ENCODE measurements at regions not wholly inside any gene's neighbourhood (a gene's known extent, or its start where the extent isn't known, plus 50 kb on each side); places are given as distances from the start of the nearest gene placed in this dataset.
"Not testable (repeated sequence)": the region's sequence is repeated elsewhere in the genome, so short reads cannot be mapped to it uniquely, and the experiment has no call there.

DNA sequence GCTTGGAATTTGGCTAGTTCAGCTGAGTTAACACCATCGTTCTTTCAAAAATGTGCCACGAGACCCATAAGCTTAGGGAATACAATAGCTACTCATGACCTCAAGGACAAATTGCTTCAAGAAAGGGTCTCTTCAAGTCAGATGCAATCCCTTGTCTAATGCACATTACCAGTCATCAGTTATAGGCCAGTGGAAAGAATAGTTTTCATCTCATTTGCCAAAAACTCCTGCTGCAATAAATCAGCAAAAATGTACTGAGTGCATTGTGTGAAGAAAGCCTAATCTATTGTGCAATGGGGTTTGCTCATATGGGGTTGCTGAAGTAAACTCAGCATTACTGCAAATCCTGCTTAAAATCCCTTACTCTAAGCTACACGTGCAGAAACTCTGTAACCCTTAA, 208.3 kb upstream of the NBEA start:
- DNase-seq (ENCODE audit: extremely low read depth, insufficient read length), result no peak
- H3K4me3 ChIP-seq (replicated peaks; ENCODE audit: low read depth, low read length), result no peak overlapping the region
- no peak for TF ChIP-seq CTCF (IDR thresholded peaks at IDR 0.05; ENCODE audit: insufficient read depth, low read length, poor library complexity, severe bottlenecking)
- H3K36me3 ChIP-seq (ENCODE audit: control insufficient read depth, insufficient read depth, low read length), result no peaks in the 10 kb centered on the region
- no peaks in the 10 kb centered on the region for H3K27me3 ChIP-seq (replicated peaks; ENCODE audit: control insufficient read depth, insufficient read depth, low read length)

DNA sequence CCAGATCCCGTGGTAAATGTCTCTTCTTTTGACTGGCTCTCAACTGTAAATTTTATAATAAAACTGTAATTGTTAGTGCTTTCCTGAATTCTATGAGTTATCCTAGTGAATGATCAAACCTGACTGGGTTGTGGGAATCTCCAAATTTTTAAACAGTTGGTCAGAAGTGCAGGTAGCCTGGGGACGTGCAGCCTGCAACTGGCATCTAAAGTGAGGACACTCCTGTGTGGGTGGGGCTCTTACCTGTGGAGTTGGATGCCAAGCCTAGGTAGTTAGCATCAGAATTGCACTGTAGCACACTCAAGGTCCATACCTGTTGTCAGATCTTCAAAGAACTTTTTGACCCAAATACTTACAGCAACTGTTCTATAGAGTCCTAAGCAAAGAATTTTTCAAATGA, 207.1 kb upstream of the NBEA start:
- Histone ChIP-seq H3K4me3 (replicated peaks; ENCODE audit: low read depth, low read length) (no peak overlapping the region), H3K36me3 (ENCODE audit: control insufficient read depth, insufficient read depth, low read length) (no peaks in the 10 kb centered on the region), H3K27me3 (replicated peaks; ENCODE audit: control insufficient read depth, insufficient read depth, low read length) (no peaks in the 10 kb centered on the region)
- no peak for DNase-seq (ENCODE audit: extremely low read depth, insufficient read length)
- no peak for TF ChIP-seq CTCF (IDR thresholded peaks at IDR 0.05; ENCODE audit: insufficient read depth, low read length, poor library complexity, severe bottlenecking)

DNA sequence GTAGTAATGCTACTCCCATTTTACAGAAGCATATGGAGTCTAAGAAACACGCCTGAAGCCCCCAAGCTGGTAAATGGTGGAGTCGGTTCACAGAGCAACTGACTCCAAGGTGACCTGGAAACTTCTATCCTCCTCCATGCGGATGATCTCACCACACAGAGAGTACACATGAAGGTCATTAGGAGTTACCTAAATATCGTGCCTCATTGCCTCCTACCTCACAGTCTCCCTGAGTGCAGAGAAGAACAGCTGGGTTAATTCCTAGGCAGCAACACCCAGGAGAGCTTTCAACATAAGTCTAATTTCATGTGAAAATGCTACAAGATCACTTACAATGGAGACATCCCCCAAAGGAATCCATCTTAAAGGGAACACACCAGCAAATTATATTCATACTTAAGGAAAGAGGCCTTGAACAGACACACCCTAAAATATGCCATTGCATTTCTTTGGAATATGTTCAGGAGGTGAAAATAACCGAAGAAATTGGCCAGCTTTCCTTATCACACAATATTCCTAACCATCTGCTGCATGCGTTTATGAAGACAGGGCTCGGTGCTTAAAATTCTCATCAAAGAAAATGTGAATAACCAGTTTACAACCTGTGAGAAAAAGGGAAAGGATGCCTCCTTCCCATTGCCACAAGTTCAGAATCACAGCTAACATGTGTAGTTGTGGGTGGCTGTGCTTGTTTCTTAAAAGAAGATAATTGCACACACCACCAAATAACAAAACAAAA, 203.6 kb upstream of the NBEA start:
- no peak for TF ChIP-seq CTCF (IDR thresholded peaks at IDR 0.05; ENCODE audit: insufficient read depth, low read length, poor library complexity, severe bottlenecking)
- Histone ChIP-seq H3K4me3 (replicated peaks; ENCODE audit: low read depth, low read length) (no peak overlapping the region), H3K36me3 (ENCODE audit: control insufficient read depth, insufficient read depth, low read length) (no peaks in the 10 kb centered on the region), H3K27me3 (replicated peaks; ENCODE audit: control insufficient read depth, insufficient read depth, low read length) (no peaks in the 10 kb centered on the region)
- DNase-seq (ENCODE audit: extremely low read depth, insufficient read length), result no peak

- H3K27me3 ChIP-seq (replicated peaks; ENCODE audit: control insufficient read depth, insufficient read depth, low read length); DNase-seq (ENCODE audit: extremely low read depth, insufficient read length); H3K36me3 ChIP-seq (ENCODE audit: control insufficient read depth, insufficient read depth, low read length); H3K4me3 ChIP-seq (replicated peaks; ENCODE audit: low read depth, low read length): not testable (repeated sequence)
Observed at GRCh38 chr13:34747056-34747455, 195.0 kb upstream of the NBEA start.

DNA sequence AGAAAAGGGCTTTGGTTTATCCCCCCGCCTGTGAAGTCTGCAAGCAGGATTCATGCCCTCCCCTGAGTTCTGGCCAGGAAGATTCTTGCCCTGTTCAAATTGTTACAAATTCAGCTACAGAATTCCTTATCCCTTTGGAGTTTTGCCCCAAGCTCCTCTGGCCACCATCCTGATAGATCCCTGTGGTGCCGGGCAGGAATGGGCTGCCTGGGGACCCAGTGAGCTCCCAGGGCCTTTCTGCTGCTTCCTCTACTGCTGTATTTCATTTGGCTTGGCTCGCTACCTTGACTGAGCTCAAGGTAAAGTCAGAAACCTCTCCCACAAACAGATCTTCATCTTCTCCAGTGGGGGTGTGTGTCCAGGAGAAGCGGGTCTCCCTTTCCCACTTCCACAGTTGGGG, 194.6 kb upstream of the NBEA start:
- no peaks in the 10 kb centered on the region for H3K27me3 ChIP-seq (replicated peaks; ENCODE audit: control insufficient read depth, insufficient read depth, low read length)
- no peaks in the 10 kb centered on the region for H3K36me3 ChIP-seq (ENCODE audit: control insufficient read depth, insufficient read depth, low read length)
- no peak for TF ChIP-seq CTCF (IDR thresholded peaks at IDR 0.05; ENCODE audit: insufficient read depth, low read length, poor library complexity, severe bottlenecking)
- no peak overlapping the region for H3K4me3 ChIP-seq (replicated peaks; ENCODE audit: low read depth, low read length)
- no peak for DNase-seq (ENCODE audit: extremely low read depth, insufficient read length)

DNA sequence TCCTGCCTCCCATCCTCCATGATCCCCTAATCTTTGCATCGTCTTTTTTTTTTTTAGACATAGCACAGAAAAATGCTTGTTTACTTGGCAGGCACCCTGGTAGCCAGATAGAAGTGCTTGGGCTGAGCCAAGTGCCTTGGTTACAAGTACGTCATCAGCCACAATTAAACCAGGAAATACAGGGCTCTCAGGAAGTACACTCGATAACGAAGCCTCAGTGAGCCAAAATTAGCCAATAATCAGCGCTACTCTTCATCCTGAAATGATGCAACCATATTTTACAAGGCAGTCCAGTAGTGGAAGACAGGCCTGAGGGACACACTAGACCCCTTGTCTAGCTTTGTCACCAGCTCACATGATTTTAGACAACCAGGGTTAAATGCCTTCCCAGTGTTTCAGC, 194.0 kb upstream of the NBEA start:
- H3K4me3 ChIP-seq (replicated peaks; ENCODE audit: low read depth, low read length), result no peak overlapping the region
- no peak for DNase-seq (ENCODE audit: extremely low read depth, insufficient read length)

More for the DNA sequence above, 194.0 kb upstream of the NBEA start:
- no peak for TF ChIP-seq CTCF (IDR thresholded peaks at IDR 0.05; ENCODE audit: insufficient read depth, low read length, poor library complexity, severe bottlenecking)
- no peaks in the 10 kb centered on the region for H3K36me3 ChIP-seq (ENCODE audit: control insufficient read depth, insufficient read depth, low read length)
- H3K27me3 ChIP-seq (replicated peaks; ENCODE audit: control insufficient read depth, insufficient read depth, low read length), result no peaks in the 10 kb centered on the region
